ENCODE measurements at regions not wholly inside any gene's neighbourhood (a gene's known extent, or its start where the extent isn't known, plus 50 kb on each side); places are given as distances from the start of the nearest gene placed in this dataset.
A peak's percentile ranks its signal among the peaks of the same experiment; 100 is the strongest.

GRCh38 chr18:57301573-57302559 lies 50.5 kb upstream of the ST8SIA3 start:
- Histone ChIP-seq H3K79me2 (ENCODE audit: insufficient read depth) (no peaks in the 10 kb centered on the region), H3K36me3 (replicated peaks in 1 of 2; ENCODE audit: control insufficient read depth in 1 of 2, insufficient read depth in 2 of 2, low read length in 1 of 2) (no peaks in the 10 kb centered on the region), H3K9me3 (no peaks in the 10 kb centered on the region), H3K27me3 (ENCODE audit: insufficient read depth) (no peaks in the 10 kb centered on the region), H3K4me2 (no peak overlapping the region), H3K4me3 (ENCODE audit: low read depth in 2 of 2, low read length in 1 of 2) (no peak overlapping the region), H3K9ac (no peak overlapping the region), H3F3A (replicated peaks; ENCODE audit: insufficient read depth) (no peaks in the 10 kb centered on the region), H3K9me2 (no peaks in the 10 kb centered on the region), H3K4me1 (ENCODE audit: control insufficient read depth in 1 of 2, insufficient read depth in 2 of 2, low read depth in 1 of 2, low read length in 1 of 2) (peaks cover 0 to 8% of the 10 kb centered on the region in 2 experiments; a peak in 1 of 4 replicates), H3K27ac (ENCODE audit: low read depth in 2 of 2, low read length in 1 of 2) (no peak overlapping the region), H4K20me1 (ENCODE audit: insufficient read depth) (no peaks in the 10 kb centered on the region), H2AFZ (ENCODE audit: low read depth) (no peak overlapping the region)
- TF ChIP-seq PBX3 (IDR thresholded peaks at IDR 0.05), result no peak
- no peak for TF ChIP-seq ELF1 (IDR thresholded peaks at IDR 0.05)
- no peak for TF ChIP-seq USF1 (IDR thresholded peaks at IDR 0.05; ENCODE audit: borderline replicate concordance, low read depth)
- ChIA-PET CTCF (interaction anchor here (0.9 kb wide), 2 partner anchors 137 to 254 kb away, joined by 3 read pairs; no protein-coding TSS in a partner anchor), POLR2A (no interaction called here)
- DNase-seq, result peak; percentile 46
- 37% methylated on average over 10 of the region's 11 CpGs for WGBS (ENCODE audit: low lambda C conversion rate)

Small RNA genes lying in the stretch of these regions (small RNA-seq; reads per million reads assigned to genes)
- 0 to 0.39 (median 0) reads per million in 7 experiments for gene RNU6-737P
